Liver (tissue), 8 donors: ENCODE measurements at regions not wholly inside any gene's neighbourhood (a gene's known extent, or its start where the extent isn't known, plus 50 kb on each side); places are given as distances from the start of the nearest gene placed in this dataset.
"Not testable (repeated sequence)": the region's sequence is repeated elsewhere in the genome, so short reads cannot be mapped to it uniquely, and the experiment has no call there.

Source experiments
- DNase-seq: peaks from one replicate; pipeline ENCODE4 v3.0.0-alpha.2; 2017; ENCODE audit warnings: low spot score
- H3K27ac ChIP-seq, 2 donors: one replicate each; pipeline ENCODE4 v1.7.0; 2013; ENCODE audit warnings: inconsistent platforms in 2 of 2, low read length in 2 of 2, control low read depth in 1 of 2, low read depth in 1 of 2, mild to moderate bottlenecking in 1 of 2
- H3K27me3 ChIP-seq, 4 donors: one replicate each; pipeline versions ENCODE4 v1.6.1 to v1.7.0; 2013; ENCODE audit warnings: low read length in 3 of 4, inconsistent platforms in 1 of 4, mild to moderate bottlenecking in 1 of 4, moderate library complexity in 1 of 4; ENCODE audit not compliant: control insufficient read depth in 4 of 4, insufficient read depth in 4 of 4
- H3K36me3 ChIP-seq, 4 donors: one replicate each; pipeline versions ENCODE4 v1.6.1 to v1.7.0; 2013; ENCODE audit warnings: low read length in 3 of 4, mild to moderate bottlenecking in 3 of 4, low read depth in 1 of 4, moderate library complexity in 1 of 4; ENCODE audit not compliant: control insufficient read depth in 4 of 4, insufficient read depth in 3 of 4
- H3K4me1 ChIP-seq, 4 donors: one replicate each; pipeline versions ENCODE4 v1.6.1 to v1.7.0; 2013; ENCODE audit warnings: low read length in 3 of 4, mild to moderate bottlenecking in 3 of 4, moderate library complexity in 1 of 4; ENCODE audit not compliant: control insufficient read depth in 4 of 4, insufficient read depth in 4 of 4
- H3K4me3 ChIP-seq, 3 donors: one replicate each; pipeline versions ENCODE4 v1.6.1 to v1.7.0; 2013; ENCODE audit warnings: low read length in 3 of 3, control low read depth in 1 of 3, low read depth in 1 of 3, mild to moderate bottlenecking in 1 of 3
- H3K9ac ChIP-seq, 2 donors: one replicate each; pipeline ENCODE4 v1.7.0; 2013; ENCODE audit warnings: low read length in 2 of 2, mild to moderate bottlenecking in 2 of 2, moderate library complexity in 2 of 2, control low read depth in 1 of 2, low read depth in 1 of 2
- H3K9me3 ChIP-seq, 4 donors: one replicate each; pipeline versions ENCODE4 v1.6.1 to v1.7.0; 2013; ENCODE audit warnings: low read length in 3 of 4; ENCODE audit not compliant: control insufficient read depth in 4 of 4
- FOXA1 ChIP-seq: IDR thresholded peaks from 2 replicates; pipeline ENCODE4 v1.6.1; 2016; ENCODE audit warnings: antibody characterized with exemption
- HNF4A ChIP-seq, 2 donors: conservative IDR thresholded peaks; 2 replicates each; pipeline ENCODE4 v1.6.1; 2016; ENCODE audit warnings: antibody characterized with exemption in 2 of 2, mild to moderate bottlenecking in 2 of 2
- HNF4G ChIP-seq: IDR thresholded peaks from 2 replicates; pipeline ENCODE4 v1.6.1; 2016; ENCODE audit warnings: antibody characterized with exemption
- NR2F2 ChIP-seq: IDR thresholded peaks from 2 replicates; pipeline ENCODE4 v1.6.1; 2016; ENCODE audit warnings: antibody characterized with exemption
- RXRA ChIP-seq, 2 donors: IDR thresholded peaks; 2 replicates each; pipeline ENCODE4 v1.6.1; 2017 to 2018; ENCODE audit warnings: antibody characterized with exemption in 2 of 2, mild to moderate bottlenecking in 1 of 2
- TAF1 ChIP-seq: conservative IDR thresholded peaks from 2 replicates; pipeline ENCODE4 v1.6.1; 2016; ENCODE audit warnings: antibody characterized with exemption, mild to moderate bottlenecking
- YY1 ChIP-seq: IDR thresholded peaks from 2 replicates; pipeline ENCODE4 v1.6.1; 2016; ENCODE audit warnings: antibody characterized with exemption, mild to moderate bottlenecking
- WGBS: extraction: QIAGEN DNeasy Blood & Tissue Kit; methylation state at CpG from one replicate; pipeline ENCODE4 v1.1.7; 2013; 5-methylcytosine and 5-hydroxymethylcytosine counted together
- TF ChIP-seq, protein P1 (sequence below): IDR thresholded peaks from 2 replicates; pipeline ENCODE4 v1.6.1; 2016; ENCODE audit warnings: antibody characterized with exemption, mild to moderate bottlenecking
- TF ChIP-seq, protein P2 (sequence below): fragments of 150-350 bp; IDR thresholded peaks from 2 replicates; pipeline ENCODE4 v1.5.1; 2017; ENCODE audit warnings: improper control_type of control experiment, low read depth, low read length; ENCODE audit not compliant: missing input control
- donor health status: healthy.
- donor health status: healthy.
- donor health status: healthy.
- donor health status: healthy.
- donor health status: healthy.

DNA sequence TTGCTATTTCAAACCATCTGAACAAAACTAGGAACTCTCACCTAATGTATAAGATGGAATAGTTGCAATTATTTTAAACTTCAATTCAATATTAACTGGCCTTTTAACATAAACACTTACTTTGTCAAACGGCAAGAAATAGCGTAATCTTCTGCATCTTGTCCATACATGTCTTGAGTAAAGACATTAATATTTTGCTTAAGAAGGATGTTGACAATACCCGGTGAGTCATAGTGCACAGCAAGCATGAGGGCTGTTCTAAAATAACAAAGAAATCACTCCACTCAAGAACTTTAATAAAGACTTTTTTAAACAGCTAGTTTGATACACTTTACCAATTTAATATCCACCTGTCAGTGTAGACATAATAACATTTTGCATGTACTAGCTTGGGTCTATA, 240.9 kb downstream of the LIPI start:
- not testable (repeated sequence) for H3K36me3 ChIP-seq, H3K4me1 ChIP-seq, H3K9ac ChIP-seq, H3K9me3 ChIP-seq, H3K27me3 ChIP-seq, DNase-seq, H3K4me3 ChIP-seq, H3K27ac ChIP-seq
- WGBS = 86% methylated on average over 3 of the region's 3 CpGs

DNA sequence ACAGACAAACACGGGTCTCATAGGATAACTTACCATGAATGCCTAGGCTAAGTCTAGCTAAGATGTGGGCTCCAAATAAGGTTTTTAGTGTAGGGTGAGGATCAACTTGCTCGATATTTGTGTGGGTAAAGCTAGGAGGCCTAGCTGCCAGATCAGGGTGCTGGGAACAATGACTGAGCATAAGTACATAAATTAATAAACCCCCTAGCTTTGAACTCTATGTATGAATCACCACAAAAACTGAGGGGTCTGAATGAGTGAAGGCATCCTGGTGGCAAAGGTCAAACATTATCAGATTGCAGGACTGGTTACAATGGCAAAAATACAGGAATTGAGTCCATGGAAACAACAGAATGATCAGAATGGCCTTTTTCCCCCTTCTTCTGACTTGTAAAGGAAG, 241.8 kb downstream of the LIPI start:
- DNase-seq, H3K9me3 ChIP-seq, H3K9ac ChIP-seq, H3K36me3 ChIP-seq, H3K27ac ChIP-seq, H3K4me1 ChIP-seq, H3K4me3 ChIP-seq, H3K27me3 ChIP-seq: not testable (repeated sequence)
- WGBS = 51% methylated on average over 2 of the region's 2 CpGs

DNA sequence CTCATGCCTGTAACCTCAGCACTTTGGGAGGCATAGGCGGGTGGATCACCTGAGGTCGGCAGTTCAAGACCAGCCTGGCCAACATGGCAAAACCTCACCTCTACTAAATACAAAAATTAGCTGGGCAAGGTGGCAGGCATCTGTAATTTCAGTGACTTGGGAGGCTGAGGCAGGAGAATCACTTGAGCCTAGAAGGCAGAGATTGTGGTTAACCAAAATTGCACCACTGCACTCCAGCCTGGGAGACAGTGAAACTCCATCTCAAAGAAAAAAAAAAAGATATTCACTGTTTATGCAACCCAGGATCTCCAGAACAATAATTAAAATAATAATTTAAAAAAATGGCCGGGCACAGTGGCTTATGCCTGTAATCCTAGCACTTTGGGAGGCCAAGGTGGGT, 247.5 kb downstream of the LIPI start:
- H3K27me3 ChIP-seq, H3K9ac ChIP-seq, H3K4me3 ChIP-seq, H3K27ac ChIP-seq, H3K4me1 ChIP-seq, H3K36me3 ChIP-seq, DNase-seq, H3K9me3 ChIP-seq: not testable (repeated sequence)
- 65% methylated on average over 3 of the region's 3 CpGs for WGBS

DNA sequence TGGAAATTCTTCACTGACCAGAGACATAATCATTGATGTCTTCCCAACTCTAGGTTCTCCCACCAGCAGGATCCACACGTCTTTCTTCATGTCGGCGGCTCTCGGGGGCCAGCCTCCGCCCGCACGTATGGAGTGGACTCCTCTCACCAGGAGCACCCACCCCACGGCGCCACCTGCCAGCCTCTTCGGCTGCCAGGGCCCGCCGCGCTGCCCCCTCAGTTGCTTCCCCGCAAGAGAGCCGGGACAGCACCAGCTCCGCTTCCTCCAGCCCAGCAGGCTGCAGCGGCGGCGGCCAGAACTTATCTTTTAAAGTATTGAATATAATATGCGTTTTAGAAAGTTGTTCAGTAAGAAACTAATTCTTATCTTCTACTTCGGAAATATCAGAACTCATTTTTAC, 273.5 kb downstream of the LIPI start:
- H3K27me3 ChIP-seq = no peaks in the 10 kb centered on the region
- 83% methylated on average over 21 of the region's 21 CpGs for WGBS
- TF ChIP-seq HNF4A (conservative IDR thresholded peaks at IDR 0.05) (no peak), RXRA (IDR thresholded peaks at IDR 0.05) (no peak), FOXA1 (no peak), YY1 (no peak), HNF4G (no peak), TAF1 (no peak), NR2F2 (no peak)
- TF ChIP-seq, protein P1, sequence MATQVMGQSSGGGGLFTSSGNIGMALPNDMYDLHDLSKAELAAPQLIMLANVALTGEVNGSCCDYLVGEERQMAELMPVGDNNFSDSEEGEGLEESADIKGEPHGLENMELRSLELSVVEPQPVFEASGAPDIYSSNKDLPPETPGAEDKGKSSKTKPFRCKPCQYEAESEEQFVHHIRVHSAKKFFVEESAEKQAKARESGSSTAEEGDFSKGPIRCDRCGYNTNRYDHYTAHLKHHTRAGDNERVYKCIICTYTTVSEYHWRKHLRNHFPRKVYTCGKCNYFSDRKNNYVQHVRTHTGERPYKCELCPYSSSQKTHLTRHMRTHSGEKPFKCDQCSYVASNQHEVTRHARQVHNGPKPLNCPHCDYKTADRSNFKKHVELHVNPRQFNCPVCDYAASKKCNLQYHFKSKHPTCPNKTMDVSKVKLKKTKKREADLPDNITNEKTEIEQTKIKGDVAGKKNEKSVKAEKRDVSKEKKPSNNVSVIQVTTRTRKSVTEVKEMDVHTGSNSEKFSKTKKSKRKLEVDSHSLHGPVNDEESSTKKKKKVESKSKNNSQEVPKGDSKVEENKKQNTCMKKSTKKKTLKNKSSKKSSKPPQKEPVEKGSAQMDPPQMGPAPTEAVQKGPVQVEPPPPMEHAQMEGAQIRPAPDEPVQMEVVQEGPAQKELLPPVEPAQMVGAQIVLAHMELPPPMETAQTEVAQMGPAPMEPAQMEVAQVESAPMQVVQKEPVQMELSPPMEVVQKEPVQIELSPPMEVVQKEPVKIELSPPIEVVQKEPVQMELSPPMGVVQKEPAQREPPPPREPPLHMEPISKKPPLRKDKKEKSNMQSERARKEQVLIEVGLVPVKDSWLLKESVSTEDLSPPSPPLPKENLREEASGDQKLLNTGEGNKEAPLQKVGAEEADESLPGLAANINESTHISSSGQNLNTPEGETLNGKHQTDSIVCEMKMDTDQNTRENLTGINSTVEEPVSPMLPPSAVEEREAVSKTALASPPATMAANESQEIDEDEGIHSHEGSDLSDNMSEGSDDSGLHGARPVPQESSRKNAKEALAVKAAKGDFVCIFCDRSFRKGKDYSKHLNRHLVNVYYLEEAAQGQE = no peak
- TF ChIP-seq, protein P2, sequence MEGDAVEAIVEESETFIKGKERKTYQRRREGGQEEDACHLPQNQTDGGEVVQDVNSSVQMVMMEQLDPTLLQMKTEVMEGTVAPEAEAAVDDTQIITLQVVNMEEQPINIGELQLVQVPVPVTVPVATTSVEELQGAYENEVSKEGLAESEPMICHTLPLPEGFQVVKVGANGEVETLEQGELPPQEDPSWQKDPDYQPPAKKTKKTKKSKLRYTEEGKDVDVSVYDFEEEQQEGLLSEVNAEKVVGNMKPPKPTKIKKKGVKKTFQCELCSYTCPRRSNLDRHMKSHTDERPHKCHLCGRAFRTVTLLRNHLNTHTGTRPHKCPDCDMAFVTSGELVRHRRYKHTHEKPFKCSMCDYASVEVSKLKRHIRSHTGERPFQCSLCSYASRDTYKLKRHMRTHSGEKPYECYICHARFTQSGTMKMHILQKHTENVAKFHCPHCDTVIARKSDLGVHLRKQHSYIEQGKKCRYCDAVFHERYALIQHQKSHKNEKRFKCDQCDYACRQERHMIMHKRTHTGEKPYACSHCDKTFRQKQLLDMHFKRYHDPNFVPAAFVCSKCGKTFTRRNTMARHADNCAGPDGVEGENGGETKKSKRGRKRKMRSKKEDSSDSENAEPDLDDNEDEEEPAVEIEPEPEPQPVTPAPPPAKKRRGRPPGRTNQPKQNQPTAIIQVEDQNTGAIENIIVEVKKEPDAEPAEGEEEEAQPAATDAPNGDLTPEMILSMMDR = no peak
- no peaks in the 10 kb centered on the region for H3K36me3 ChIP-seq
- no peak for DNase-seq
- H3K4me1 ChIP-seq = peaks cover 0 to 1% (median 0%) of the 10 kb centered on the region in 4 donors
- no peak overlapping the region for H3K27ac ChIP-seq
- H3K9ac ChIP-seq = no peak overlapping the region
- no peak overlapping the region for H3K4me3 ChIP-seq
- H3K9me3 ChIP-seq = no peaks in the 10 kb centered on the region

DNA sequence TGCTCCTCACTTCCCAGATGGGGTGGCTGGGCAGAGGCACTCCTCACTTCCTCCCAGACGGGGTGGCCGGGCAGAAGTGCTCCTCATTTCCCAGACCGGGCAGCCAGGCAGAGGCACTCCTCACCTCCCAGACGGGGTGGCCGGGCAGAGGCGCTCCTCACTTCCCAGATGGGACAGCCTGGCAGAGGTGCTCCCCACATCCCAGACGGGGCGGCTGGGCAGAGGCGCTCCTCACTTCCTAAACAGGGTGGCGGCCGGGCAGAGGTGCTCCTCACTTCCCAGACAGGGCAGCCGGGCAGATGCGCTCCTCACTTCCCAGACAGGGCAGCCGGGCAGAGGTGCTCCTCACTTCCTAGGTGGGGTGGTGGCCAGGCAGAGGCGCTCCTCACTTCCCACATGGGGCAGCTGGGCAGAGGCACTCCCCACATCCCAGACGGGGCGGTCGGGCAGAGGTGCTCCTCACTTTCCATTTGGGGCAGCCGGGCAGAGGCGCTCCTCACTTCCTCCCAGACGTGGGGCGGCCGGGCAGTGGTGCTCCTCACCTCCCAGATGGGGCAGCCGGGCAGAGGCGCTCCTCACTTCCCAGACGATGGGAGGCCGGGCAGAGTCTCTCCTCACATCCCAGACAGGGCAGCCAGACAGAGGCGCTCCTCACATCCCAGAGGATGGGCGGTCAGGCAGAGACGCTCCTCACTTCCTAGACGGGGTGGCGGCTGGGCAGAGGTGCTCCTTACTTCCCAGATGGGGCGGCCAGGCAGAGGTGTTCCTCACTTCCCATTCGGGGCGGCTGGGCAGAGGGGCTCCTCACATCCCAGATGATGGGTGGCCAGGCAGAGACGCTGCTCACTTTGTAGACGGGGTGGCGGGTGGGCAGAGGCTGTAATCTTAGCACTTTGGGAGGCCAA, 274.5 kb downstream of the LIPI start:
- DNase-seq, H3K4me3 ChIP-seq: not testable (repeated sequence)
- WGBS = 94% methylated on average over 38 of the region's 38 CpGs

More for the DNA sequence above, 274.5 kb downstream of the LIPI start:
- not testable (repeated sequence) for H3K9ac ChIP-seq, H3K27ac ChIP-seq, H3K4me1 ChIP-seq, H3K27me3 ChIP-seq, H3K36me3 ChIP-seq, H3K9me3 ChIP-seq
